Osteoblast (primary cell): ENCODE measurements at regions not wholly inside any gene's neighbourhood (a gene's known extent, or its start where the extent isn't known, plus 50 kb on each side); places are given as distances from the start of the nearest gene placed in this dataset.
"Not testable (repeated sequence)": the region's sequence is repeated elsewhere in the genome, so short reads cannot be mapped to it uniquely, and the experiment has no call there.

ENCODE experiments used
- DNase-seq: peaks from one replicate; pipeline ENCODE4 v3.0.0; 2011; ENCODE audit warnings: low spot score, mixed read lengths; ENCODE audit not compliant: insufficient read length; ENCODE audit errors: missing footprints
- H2AFZ ChIP-seq: 2 replicates; pipeline ENCODE4 v1.6.0; 2011; ENCODE audit warnings: mild to moderate bottlenecking, low read length
- H3K27ac ChIP-seq: 2 replicates; pipeline ENCODE4 v1.5.1; 2011; ENCODE audit warnings: mild to moderate bottlenecking, low read depth, low read length, moderate library complexity
- H3K27me3 ChIP-seq: 2 replicates; pipeline ENCODE4 v1.6.0; 2012; ENCODE audit warnings: mild to moderate bottlenecking, control low read depth, inconsistent platforms, low read length, moderate library complexity; ENCODE audit not compliant: insufficient read depth
- H3K36me3 ChIP-seq: 2 replicates; pipeline ENCODE4 v1.5.1; 2011; ENCODE audit warnings: mild to moderate bottlenecking, low read length, control low read depth, moderate library complexity; ENCODE audit not compliant: insufficient read depth
- H3K4me1 ChIP-seq: 2 replicates; pipeline ENCODE4 v1.5.1; 2011; ENCODE audit warnings: mild to moderate bottlenecking, low read length, control low read depth, moderate library complexity; ENCODE audit not compliant: insufficient read depth
- H3K4me2 ChIP-seq: 2 replicates; pipeline ENCODE4 v1.6.0; 2011; ENCODE audit warnings: mild to moderate bottlenecking, low read length; ENCODE audit not compliant: insufficient read depth
- H3K4me3 ChIP-seq: fragments of 200-600 bp; sonication (generic); 3 replicates; pipeline ENCODE4 v1.5.1; 2012; ENCODE audit warnings: mild to moderate bottlenecking, low read length, inconsistent platforms; ENCODE audit not compliant: insufficient read depth
- H3K79me2 ChIP-seq: 2 replicates; pipeline ENCODE4 v1.6.0; 2012; ENCODE audit warnings: mild to moderate bottlenecking, low read length, control low read depth, inconsistent platforms; ENCODE audit not compliant: insufficient read depth
- H3K9me3 ChIP-seq: 2 replicates; pipeline ENCODE4 v1.5.1; 2011; ENCODE audit warnings: low read depth, low read length, control low read depth
- H4K20me1 ChIP-seq: 2 replicates; pipeline ENCODE4 v1.6.0; 2012; ENCODE audit warnings: mild to moderate bottlenecking, low read length, control low read depth; ENCODE audit not compliant: insufficient read depth
- CTCF ChIP-seq: IDR thresholded peaks from 2 replicates; pipeline ENCODE4 v1.5.1; 2011; ENCODE audit warnings: mild to moderate bottlenecking, low read depth, low read length, moderate library complexity; ENCODE audit errors: extremely low read depth

GRCh38 chr6:119493980-119494379 lies 144.4 kb upstream of the MAN1A1 start:
- TF ChIP-seq CTCF, result no peak
- Histone ChIP-seq H3K4me2 (no peak overlapping the region), H3K27me3 (no peaks in the 10 kb centered on the region), H3K36me3 (no peaks in the 10 kb centered on the region), H4K20me1 (no peaks in the 10 kb centered on the region), H3K27ac (no peak overlapping the region), H3K4me1 (no peaks in the 10 kb centered on the region), H3K4me3 (no peak overlapping the region), H3K9me3 (no peaks in the 10 kb centered on the region), H3K79me2 (no peaks in the 10 kb centered on the region), H2AFZ (no peak overlapping the region)
- DNase-seq, result no peak

- H4K20me1 ChIP-seq, DNase-seq, H3K4me3 ChIP-seq, H3K9me3 ChIP-seq, H3K79me2 ChIP-seq, H3K4me1 ChIP-seq, H3K27ac ChIP-seq, H3K36me3 ChIP-seq, H3K27me3 ChIP-seq, H2AFZ ChIP-seq, H3K4me2 ChIP-seq: not testable (repeated sequence)
Observed at GRCh38 chr6:119491112-119491511, 141.6 kb upstream of the MAN1A1 start.

- DNase-seq, H4K20me1 ChIP-seq: not testable (repeated sequence)
Observed at GRCh38 chr6:119490050-119490449, 140.5 kb upstream of the MAN1A1 start.

GRCh38 chr6:119484598-119484997 lies 135.0 kb upstream of the MAN1A1 start:
- Histone ChIP-seq H3K27ac (no peak overlapping the region), H4K20me1 (no peaks in the 10 kb centered on the region), H3K27me3 (no peaks in the 10 kb centered on the region), H3K9me3 (no peaks in the 10 kb centered on the region), H3K4me2 (peak overlapping the region; percentile 1), H3K36me3 (no peaks in the 10 kb centered on the region), H3K4me3 (no peak overlapping the region), H3K4me1 (peaks cover 21% of the 10 kb centered on the region), H3K79me2 (no peaks in the 10 kb centered on the region), H2AFZ (no peak overlapping the region)
- DNase-seq, result peak; percentile 59
- TF ChIP-seq CTCF, result no peak

More at GRCh38 chr6:119490050-119490449, 140.5 kb upstream of the MAN1A1 start:
- not testable (repeated sequence) for H3K27ac ChIP-seq, H3K4me3 ChIP-seq, H3K9me3 ChIP-seq, H3K79me2 ChIP-seq, H2AFZ ChIP-seq, H3K27me3 ChIP-seq, H3K36me3 ChIP-seq, H3K4me2 ChIP-seq, H3K4me1 ChIP-seq

GRCh38 chr6:119483908-119484307 lies 134.3 kb upstream of the MAN1A1 start:
- no peaks in the 10 kb centered on the region for H3K9me3 ChIP-seq
- no peaks in the 10 kb centered on the region for H4K20me1 ChIP-seq
- no peak overlapping the region for H3K27ac ChIP-seq
- H3K4me3 ChIP-seq, result no peak overlapping the region
- peaks cover 21% of the 10 kb centered on the region for H3K4me1 ChIP-seq
- no peaks in the 10 kb centered on the region for H3K36me3 ChIP-seq
- H2AFZ ChIP-seq, result no peak overlapping the region
- no peak for TF ChIP-seq CTCF
- H3K4me2 ChIP-seq, result peak overlapping the region; percentile 1
- H3K79me2 ChIP-seq, result no peaks in the 10 kb centered on the region
- no peaks in the 10 kb centered on the region for H3K27me3 ChIP-seq
- no peak for DNase-seq
